Fibroblast of pulmonary artery (primary cell): ENCODE measurements at regions not wholly inside any gene's neighbourhood (a gene's known extent, or its start where the extent isn't known, plus 50 kb on each side); places are given as distances from the start of the nearest gene placed in this dataset.

Source experiments
- DNase-seq: peaks from one replicate; pipeline ENCODE4 v3.0.0-alpha.2; 2010; ENCODE audit warnings: low read depth
- H3K4me3 ChIP-seq: replicated peaks from 2 replicates; pipeline ENCODE4 v1.5.1; 2011; ENCODE audit warnings: low read depth, mild to moderate bottlenecking, control low read depth, low read length, moderate library complexity
- CTCF ChIP-seq: IDR thresholded peaks from 2 replicates; pipeline ENCODE4 v1.5.1; 2011; ENCODE audit warnings: mild to moderate bottlenecking, control low read depth, low read length, inconsistent platforms; ENCODE audit errors: missing control alignments

- no peak overlapping the region for H3K4me3 ChIP-seq
- no peak for TF ChIP-seq CTCF
- DNase-seq: no peak
Observed at GRCh38 chr13:84864341-84864740, 934.9 kb downstream of the SLITRK6 start.

GRCh38 chr13:84847107-84847506, 952.1 kb downstream of the SLITRK6 start:
- TF ChIP-seq CTCF: no peak
- no peak overlapping the region for H3K4me3 ChIP-seq
- DNase-seq: no peak

- no peak overlapping the region for H3K4me3 ChIP-seq
- DNase-seq: no peak
Observed at GRCh38 chr13:84845907-84846619, 953.2 kb downstream of the SLITRK6 start.

GRCh38 chr13:84844473-84844872, 954.7 kb downstream of the SLITRK6 start:
- peak; percentile 30 for TF ChIP-seq CTCF
- no peak overlapping the region for H3K4me3 ChIP-seq
- peak; percentile 16 for DNase-seq

More at GRCh38 chr13:84845907-84846619, 953.2 kb downstream of the SLITRK6 start:
- no peak for TF ChIP-seq CTCF

- TF ChIP-seq CTCF: no peak
- no peak for DNase-seq
- H3K4me3 ChIP-seq: no peak overlapping the region
Observed at GRCh38 chr13:84843368-84843767, 955.9 kb downstream of the SLITRK6 start.

- no peak overlapping the region for H3K4me3 ChIP-seq
- TF ChIP-seq CTCF: no peak
- no peak for DNase-seq
Observed at GRCh38 chr13:84834201-84834600, 951.9 kb upstream of the SLITRK1 start.
